CD4-positive, alpha-beta memory T cell (primary cell): ENCODE measurements at regions not wholly inside any gene's neighbourhood (a gene's known extent, or its start where the extent isn't known, plus 50 kb on each side); places are given as distances from the start of the nearest gene placed in this dataset.
"Not testable (repeated sequence)": the region's sequence is repeated elsewhere in the genome, so short reads cannot be mapped to it uniquely, and the experiment has no call there.

ENCODE experiments used
- CTCF ChIA-PET: fragments of 350-600 bp; sonication (Branson Sonifier 250); formaldehyde crosslinking; loops from one replicate; lab custom pipeline; 2021; ENCODE audit warnings: inconsistent platforms; ENCODE audit not compliant: partially characterized antibody; lab: Charles Lee
- POLR2A ChIA-PET: fragments of 350-600 bp; sonication (Branson Sonifier 250); formaldehyde crosslinking; loops from one replicate; lab custom pipeline; 2021; ENCODE audit not compliant: partially characterized antibody; lab: Charles Lee
- DNase-seq, 5 donors: peaks; one replicate each; pipeline versions ENCODE4 v3.0.0 to v3.0.0-alpha.2; 2020 to 2022; ENCODE audit warnings: mixed read lengths in 1 of 5
- H3K27ac ChIP-seq: one replicate; pipeline ENCODE4 v1.7.0; 2013; ENCODE audit warnings: low read depth, low read length
- H3K27me3 ChIP-seq: 2 replicates; pipeline ENCODE4 v1.7.0; 2013; ENCODE audit warnings: mild to moderate bottlenecking, low read length, moderate library complexity; ENCODE audit not compliant: insufficient read depth
- H3K36me3 ChIP-seq: 2 replicates; pipeline ENCODE4 v1.7.0; 2013; ENCODE audit warnings: mild to moderate bottlenecking, low read length, moderate library complexity; ENCODE audit not compliant: insufficient read depth
- H3K4me1 ChIP-seq: 2 replicates; pipeline ENCODE4 v1.7.0; 2013; ENCODE audit warnings: mild to moderate bottlenecking, low read length, moderate library complexity; ENCODE audit not compliant: insufficient read depth
- H3K4me3 ChIP-seq, 2 donors: one replicate each; pipeline ENCODE4 v1.7.0; 2013; ENCODE audit warnings: low read length in 2 of 2, mild to moderate bottlenecking in 1 of 2
- H3K9me3 ChIP-seq, 2 donors: one replicate each; pipeline ENCODE4 v1.7.0; 2013; ENCODE audit warnings: low read length in 2 of 2, control low read depth in 1 of 2; ENCODE audit not compliant: control insufficient read depth in 1 of 2
- H3K27ac Mint-ChIP-seq, 7 donors: one replicate each; pipeline ENCODE4 v1.8.0; 2020 to 2021; ENCODE audit warnings: mixed read lengths in 7 of 7, mild to moderate bottlenecking in 6 of 7, inconsistent platforms in 3 of 7, moderate library complexity in 3 of 7
- H3K27me3 Mint-ChIP-seq, 2 donors: one replicate each; pipeline ENCODE4 v1.8.0; 2020 to 2021; ENCODE audit warnings: mixed read lengths in 2 of 2
- H3K36me3 Mint-ChIP-seq, 2 donors: one replicate each; pipeline ENCODE4 v1.8.0; 2020 to 2021; ENCODE audit warnings: mixed read lengths in 2 of 2, inconsistent platforms in 1 of 2, mild to moderate bottlenecking in 1 of 2
- H3K4me1 Mint-ChIP-seq, 4 donors: one replicate each; pipeline ENCODE4 v1.8.0; 2020 to 2021; ENCODE audit warnings: mixed read lengths in 4 of 4, mild to moderate bottlenecking in 1 of 4
- H3K4me3 Mint-ChIP-seq, 8 donors: one replicate each; pipeline ENCODE4 v1.8.0; 2020 to 2021; ENCODE audit warnings: mixed read lengths in 8 of 8, mild to moderate bottlenecking in 7 of 8, moderate library complexity in 6 of 8, inconsistent platforms in 3 of 8
- H3K9me3 Mint-ChIP-seq, 8 donors: one replicate each; pipeline ENCODE4 v1.8.0; 2020 to 2021; ENCODE audit warnings: mixed read lengths in 8 of 8, mild to moderate bottlenecking in 5 of 8, inconsistent platforms in 3 of 8, moderate library complexity in 1 of 8
- intact Hi-C: fragments of 100-400 bp; cut with micrococcal nuclease; formaldehyde crosslinking; loops from one replicate; pipeline ENCODE4 v1.15.1; 2023

DNA sequence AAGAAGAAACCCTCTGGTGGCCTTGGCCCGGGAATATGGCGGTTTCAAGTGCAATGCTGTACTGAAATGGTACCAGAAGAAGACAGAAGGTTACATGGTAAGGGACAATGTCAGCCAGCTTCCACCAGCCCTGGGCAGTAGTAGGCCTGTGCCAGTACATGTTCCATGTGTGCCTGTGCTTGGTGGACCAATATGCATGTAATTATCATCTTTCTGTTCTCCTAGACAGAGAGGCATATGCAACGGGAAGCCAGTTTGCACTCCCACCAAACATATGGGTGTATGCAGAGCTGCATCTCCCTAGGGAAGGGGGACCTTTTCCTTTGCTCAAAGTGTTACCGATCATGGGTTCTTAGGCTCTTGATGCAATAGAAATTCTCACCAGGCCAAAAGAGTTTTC lies 80.9 kb upstream of the ADORA2B start:
- H3K36me3 ChIP-seq, H3K27me3 Mint-ChIP-seq, H3K4me3 Mint-ChIP-seq, H3K27ac Mint-ChIP-seq, DNase-seq, H3K4me3 ChIP-seq, H3K36me3 Mint-ChIP-seq, H3K9me3 ChIP-seq, CTCF ChIA-PET, H3K27ac ChIP-seq, H3K4me1 Mint-ChIP-seq, H3K27me3 ChIP-seq, intact Hi-C loops, POLR2A ChIA-PET, H3K4me1 ChIP-seq: not testable (repeated sequence)
- H3K9me3 Mint-ChIP-seq = peaks cover 3 to 12% (median 10%) of the 10 kb centered on the region in 8 donors

DNA sequence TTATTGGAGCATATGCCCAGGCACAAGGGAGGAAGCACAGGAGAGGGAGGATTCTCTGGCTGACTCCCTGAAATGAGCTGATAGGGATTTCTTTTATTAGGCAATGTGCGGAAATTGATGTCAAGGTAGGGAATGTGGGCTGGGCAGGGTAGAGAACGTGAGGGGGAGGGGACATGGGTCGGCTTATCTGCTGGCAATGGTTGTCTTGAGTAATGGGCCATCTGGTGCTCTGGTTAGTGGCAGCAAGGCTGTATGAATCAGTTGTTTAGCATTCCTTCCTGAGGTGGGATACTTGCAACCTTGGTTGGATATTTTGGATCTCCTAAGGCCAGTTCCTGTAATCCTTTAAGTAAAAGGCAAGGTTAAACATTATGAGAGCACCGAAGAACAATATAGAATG lies 80.5 kb upstream of the ADORA2B start:
- H3K4me3 ChIP-seq, H3K9me3 ChIP-seq, H3K4me3 Mint-ChIP-seq, H3K4me1 Mint-ChIP-seq, H3K27me3 ChIP-seq, H3K27me3 Mint-ChIP-seq, H3K36me3 ChIP-seq, CTCF ChIA-PET, H3K27ac ChIP-seq, H3K27ac Mint-ChIP-seq, DNase-seq, intact Hi-C loops, H3K36me3 Mint-ChIP-seq, POLR2A ChIA-PET, H3K4me1 ChIP-seq: not testable (repeated sequence)
- peaks cover 3 to 12% (median 10%) of the 10 kb centered on the region in 8 donors for H3K9me3 Mint-ChIP-seq

DNA sequence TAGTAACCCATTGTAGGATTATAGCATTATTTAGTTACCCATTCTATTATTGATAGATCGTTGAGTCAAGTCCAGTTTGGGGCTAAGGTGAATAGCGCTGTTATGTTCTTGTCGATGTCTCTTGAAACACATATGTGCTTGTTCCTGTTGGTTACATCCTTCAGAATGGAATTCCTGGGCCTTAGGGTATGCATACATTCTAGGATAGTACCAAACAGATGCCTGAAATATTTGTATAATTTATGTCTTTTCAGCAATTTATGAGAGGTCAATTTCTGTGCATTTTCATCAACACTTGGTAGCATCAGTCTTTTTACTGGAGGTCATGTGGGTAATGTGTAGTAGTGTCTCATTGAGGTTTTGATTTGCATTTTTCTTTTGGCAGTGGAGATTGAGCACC lies 78.9 kb upstream of the ADORA2B start:
- H3K4me1 Mint-ChIP-seq = not testable (repeated sequence)

GRCh38 chr17:15867331-15867730 lies 77.6 kb upstream of the ADORA2B start:
- H3K9me3 Mint-ChIP-seq, intact Hi-C loops: not testable (repeated sequence)

More for the DNA sequence above, 78.9 kb upstream of the ADORA2B start:
- H3K27ac Mint-ChIP-seq, H3K27me3 ChIP-seq, POLR2A ChIA-PET, H3K27ac ChIP-seq, H3K27me3 Mint-ChIP-seq, H3K4me3 ChIP-seq, H3K36me3 ChIP-seq, H3K36me3 Mint-ChIP-seq, CTCF ChIA-PET, H3K4me1 ChIP-seq, DNase-seq, H3K4me3 Mint-ChIP-seq, H3K9me3 ChIP-seq, intact Hi-C loops: not testable (repeated sequence)
- peaks cover 3 to 10% (median 8%) of the 10 kb centered on the region in 8 donors for H3K9me3 Mint-ChIP-seq

DNA sequence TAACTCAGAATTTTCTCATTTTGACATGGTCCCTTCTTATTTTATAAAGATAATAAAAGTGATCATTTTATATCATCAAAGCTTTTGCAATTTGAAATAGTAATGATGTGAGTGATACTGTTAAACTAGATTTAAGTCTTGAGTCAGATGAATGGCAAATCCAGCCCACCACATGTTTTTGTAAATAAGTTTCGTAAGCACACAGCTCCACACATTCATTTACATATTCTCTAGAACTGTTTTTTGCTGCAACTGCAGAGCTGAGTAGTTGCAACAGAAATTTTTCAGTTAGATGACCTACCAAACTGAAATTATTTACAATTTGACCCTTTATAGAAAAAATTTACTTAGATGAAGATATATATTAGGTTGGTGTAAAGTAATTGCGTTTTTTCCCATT lies 75.1 kb upstream of the ADORA2B start:
- H3K27me3 ChIP-seq, CTCF ChIA-PET, DNase-seq, H3K27ac Mint-ChIP-seq, H3K36me3 Mint-ChIP-seq, H3K27ac ChIP-seq, H3K4me1 ChIP-seq, H3K27me3 Mint-ChIP-seq, H3K9me3 Mint-ChIP-seq, H3K9me3 ChIP-seq, H3K36me3 ChIP-seq, H3K4me3 ChIP-seq, H3K4me1 Mint-ChIP-seq, intact Hi-C loops, POLR2A ChIA-PET, H3K4me3 Mint-ChIP-seq: not testable (repeated sequence)

More at GRCh38 chr17:15867331-15867730, 77.6 kb upstream of the ADORA2B start:
- H3K27me3 ChIP-seq, CTCF ChIA-PET, H3K9me3 ChIP-seq, DNase-seq, H3K4me3 ChIP-seq, H3K27me3 Mint-ChIP-seq, H3K36me3 ChIP-seq, H3K4me1 Mint-ChIP-seq, H3K27ac Mint-ChIP-seq, H3K36me3 Mint-ChIP-seq, H3K4me3 Mint-ChIP-seq, H3K27ac ChIP-seq, POLR2A ChIA-PET, H3K4me1 ChIP-seq: not testable (repeated sequence)

GRCh38 chr17:15872677-15873076 lies 72.3 kb upstream of the ADORA2B start:
- H3K27me3 ChIP-seq, H3K9me3 Mint-ChIP-seq, H3K4me1 ChIP-seq, H3K9me3 ChIP-seq, H3K4me3 ChIP-seq, H3K27ac Mint-ChIP-seq, H3K4me3 Mint-ChIP-seq, H3K27me3 Mint-ChIP-seq, H3K4me1 Mint-ChIP-seq, H3K36me3 ChIP-seq, DNase-seq, H3K27ac ChIP-seq, intact Hi-C loops, CTCF ChIA-PET, H3K36me3 Mint-ChIP-seq, POLR2A ChIA-PET: not testable (repeated sequence)

DNA sequence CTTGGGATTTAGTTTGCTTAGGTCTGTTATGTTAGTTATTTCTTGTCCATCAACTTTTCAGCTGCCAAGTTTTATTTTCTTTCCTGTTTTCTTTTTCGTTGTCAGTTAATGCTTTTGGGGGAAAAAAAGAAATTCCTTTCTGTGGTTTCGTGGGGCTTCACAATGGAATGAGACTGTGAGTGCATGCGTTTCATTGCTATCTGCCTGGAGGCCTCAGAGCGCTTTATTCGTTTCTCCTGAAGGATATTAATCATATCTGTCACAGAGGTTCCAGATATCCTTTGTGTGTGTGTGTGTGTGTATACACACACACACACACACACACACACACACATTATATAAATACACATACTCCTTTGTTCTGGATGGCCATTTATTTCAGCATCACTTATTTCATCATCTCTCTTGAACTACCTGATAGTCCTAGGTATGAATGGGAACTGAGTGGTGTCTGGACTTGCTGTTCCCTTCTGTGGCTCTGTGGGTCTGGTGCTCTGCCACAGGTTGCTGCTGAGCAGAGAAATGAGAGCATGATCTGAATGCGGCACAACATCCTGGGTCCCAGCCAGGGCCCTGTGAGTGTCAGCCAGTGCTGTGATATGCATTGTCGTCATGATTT lies 66.9 kb upstream of the ADORA2B start:
- CTCF ChIA-PET, DNase-seq, H3K4me3 ChIP-seq, H3K27me3 Mint-ChIP-seq, H3K4me1 Mint-ChIP-seq, POLR2A ChIA-PET, H3K4me3 Mint-ChIP-seq, intact Hi-C loops, H3K27me3 ChIP-seq, H3K9me3 ChIP-seq, H3K27ac Mint-ChIP-seq, H3K36me3 ChIP-seq, H3K36me3 Mint-ChIP-seq, H3K9me3 Mint-ChIP-seq, H3K4me1 ChIP-seq, H3K27ac ChIP-seq: not testable (repeated sequence)
